Stimulated activated CD8-positive, alpha-beta memory T cell treated with anti-CD3 and anti-CD28 coated beads, Interleukin-4, amount 100 ng/mL, for 4 hours (primary cell): ENCODE measurements at regions not wholly inside any gene's neighbourhood (a gene's known extent, or its start where the extent isn't known, plus 50 kb on each side); places are given as distances from the start of the nearest gene placed in this dataset.
"Not testable (repeated sequence)": the region's sequence is repeated elsewhere in the genome, so short reads cannot be mapped to it uniquely, and the experiment has no call there.

Experiments
- DNase-seq, 2 donors: peaks; one replicate each; pipeline ENCODE4 v3.0.0-alpha.2; 2020; ENCODE audit warnings: low read depth in 2 of 2, low spot score in 1 of 2

DNA sequence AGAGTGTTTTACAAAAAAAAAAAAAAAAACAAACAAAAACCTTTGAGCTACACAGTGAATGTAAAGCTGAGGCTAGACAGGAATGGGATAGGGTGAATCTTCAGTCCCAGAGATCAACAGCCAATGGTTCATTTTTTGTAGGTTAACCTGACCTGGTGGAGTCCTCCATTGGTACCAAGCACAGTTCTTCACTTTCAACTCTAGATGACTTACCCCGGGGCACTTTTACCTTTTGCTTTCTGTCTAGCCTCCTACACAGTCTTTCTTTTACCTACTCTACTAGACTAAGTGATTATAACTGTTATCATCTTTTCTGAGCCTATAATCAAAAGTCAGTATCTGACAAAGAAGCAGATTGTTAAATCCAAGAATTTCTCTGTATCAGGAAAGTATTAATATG is 50.9 kb downstream of the ANXA2R start:
- DNase-seq = no peak

DNA sequence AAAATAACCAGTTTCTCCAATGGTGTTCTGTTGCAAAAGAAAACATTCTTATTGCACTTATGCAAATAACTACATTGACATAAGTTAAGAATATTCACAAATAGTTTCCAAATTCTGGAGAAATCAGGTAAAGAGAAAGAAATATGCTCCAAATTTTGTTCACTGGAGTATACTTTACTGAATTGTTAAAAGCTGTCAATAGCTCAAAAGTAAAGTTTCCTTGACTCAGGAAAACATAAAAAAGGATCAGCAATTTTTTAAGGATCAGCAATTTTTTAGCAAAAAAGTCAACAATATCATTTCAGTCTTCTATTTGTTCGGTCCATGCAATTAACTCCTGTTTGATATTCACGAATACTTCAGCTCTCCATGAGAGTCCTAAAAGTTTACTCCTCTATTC is 51.6 kb downstream of the ANXA2R start:
- DNase-seq = no peak

DNA sequence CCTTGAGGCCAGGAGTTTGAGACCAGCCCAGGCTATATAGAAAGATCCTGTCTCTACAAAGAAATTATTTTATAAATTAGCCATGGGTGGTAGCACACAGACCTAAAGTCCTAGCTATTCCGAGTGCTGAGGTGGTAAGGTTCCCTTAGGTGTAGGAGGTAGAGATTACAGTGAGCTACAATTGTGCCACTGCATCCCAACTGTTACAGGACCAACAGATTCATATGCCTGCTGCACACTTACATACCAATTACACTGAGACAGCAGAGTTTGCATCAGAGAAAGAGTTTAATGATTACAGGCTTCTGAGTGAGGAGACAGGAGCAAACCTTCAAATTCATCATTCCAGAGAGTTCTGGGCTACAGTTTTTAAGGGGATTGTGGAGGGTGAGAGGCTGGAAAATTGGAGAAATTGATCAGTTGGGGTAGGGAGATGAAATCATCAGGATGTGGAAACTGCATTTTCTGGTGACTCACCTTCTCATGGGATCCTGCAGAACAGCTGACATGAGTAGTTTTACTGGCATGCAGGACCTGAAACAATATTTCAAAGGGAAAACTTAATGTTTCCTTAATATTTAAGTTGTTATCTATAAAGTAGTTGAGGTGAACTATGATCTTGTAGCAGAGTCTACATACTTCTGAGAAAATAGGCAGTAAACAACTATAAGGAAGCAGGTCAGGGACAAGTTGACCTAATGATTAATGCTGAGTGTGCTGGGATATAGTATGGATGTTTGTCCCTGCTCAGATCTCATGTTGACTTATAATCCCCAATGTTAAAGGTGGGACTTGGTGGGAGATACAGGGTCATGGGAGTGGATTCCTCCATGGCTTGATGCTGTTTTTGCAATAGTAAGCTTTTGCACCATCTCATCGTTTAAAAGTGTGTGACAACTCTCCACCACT is 54.7 kb downstream of the ANXA2R start:
- DNase-seq = no peak

DNA sequence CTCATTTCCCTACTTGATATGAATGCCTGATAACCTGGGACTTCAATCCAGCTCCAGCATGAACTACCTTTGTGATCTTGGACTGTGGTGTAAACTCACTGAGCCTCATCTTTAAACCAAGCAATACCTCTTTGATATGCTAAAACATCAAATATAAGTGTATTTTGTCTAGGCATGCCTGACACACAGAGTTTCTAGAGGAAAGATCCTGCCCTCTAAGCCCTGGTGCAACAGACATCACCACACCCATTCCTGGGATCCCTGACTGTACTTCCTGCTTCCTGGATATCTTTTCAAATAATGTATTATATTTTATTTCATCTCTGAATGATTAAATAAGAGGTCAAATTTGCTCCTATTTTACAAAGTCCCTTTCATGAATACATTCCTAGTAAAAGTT is 55.8 kb downstream of the ANXA2R start:
- DNase-seq = no peak

DNA sequence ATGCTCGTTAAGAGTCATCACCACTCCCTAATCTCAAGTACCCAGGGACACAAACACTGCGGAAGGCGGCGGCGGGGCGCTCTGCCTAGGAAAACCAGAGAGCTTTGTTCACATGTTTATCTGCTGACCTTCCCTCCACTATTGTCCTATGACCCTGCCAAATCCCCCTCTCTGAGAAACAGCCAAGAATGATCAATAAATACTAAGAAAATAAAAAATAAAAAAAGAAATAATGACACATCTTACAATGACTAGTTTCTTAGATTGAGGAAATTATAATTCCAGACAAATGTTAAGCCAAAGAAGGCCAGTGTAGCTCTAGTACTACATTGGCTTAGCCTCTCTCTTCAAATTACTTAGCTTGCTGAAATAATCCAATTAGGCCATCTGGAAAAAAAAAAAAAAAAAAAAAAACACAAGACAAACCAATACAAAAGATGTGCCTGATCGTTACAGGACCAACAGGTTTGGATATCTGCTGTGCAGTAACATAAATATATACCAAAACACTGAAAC is 58.0 kb downstream of the ANXA2R start:
- no peak for DNase-seq

DNA sequence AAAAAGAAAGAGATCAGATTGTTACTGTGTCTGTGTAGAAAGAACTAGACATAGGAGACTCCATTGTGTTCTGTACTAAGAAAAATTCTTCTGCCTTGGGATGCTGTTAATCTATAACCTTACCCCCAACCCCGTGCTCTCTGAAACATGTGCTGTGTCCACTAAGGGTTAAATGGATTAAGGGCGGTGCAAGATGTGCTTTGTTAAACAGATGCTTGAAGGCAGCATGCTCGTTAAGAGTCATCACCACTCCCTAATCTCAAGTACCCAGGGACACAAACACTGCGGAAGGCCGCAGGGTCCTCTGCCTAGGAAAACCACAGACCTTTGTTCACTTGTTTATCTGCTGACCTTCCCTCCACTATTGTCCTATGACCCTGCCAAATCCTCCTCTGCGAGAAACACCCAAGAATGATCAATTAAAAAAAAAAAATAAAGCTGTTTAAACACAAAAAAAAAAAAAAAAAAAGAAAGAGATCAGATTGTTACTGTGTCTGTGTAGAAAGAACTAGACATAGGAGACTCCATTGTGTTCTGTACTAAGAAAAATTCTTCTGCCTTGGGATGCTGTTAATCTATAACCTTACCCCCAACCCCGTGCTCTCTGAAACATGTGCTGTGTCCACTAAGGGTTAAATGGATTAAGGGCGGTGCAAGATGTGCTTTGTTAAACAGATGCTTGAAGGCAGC is 58.6 kb downstream of the ANXA2R start:
- not testable (repeated sequence) for DNase-seq

DNA sequence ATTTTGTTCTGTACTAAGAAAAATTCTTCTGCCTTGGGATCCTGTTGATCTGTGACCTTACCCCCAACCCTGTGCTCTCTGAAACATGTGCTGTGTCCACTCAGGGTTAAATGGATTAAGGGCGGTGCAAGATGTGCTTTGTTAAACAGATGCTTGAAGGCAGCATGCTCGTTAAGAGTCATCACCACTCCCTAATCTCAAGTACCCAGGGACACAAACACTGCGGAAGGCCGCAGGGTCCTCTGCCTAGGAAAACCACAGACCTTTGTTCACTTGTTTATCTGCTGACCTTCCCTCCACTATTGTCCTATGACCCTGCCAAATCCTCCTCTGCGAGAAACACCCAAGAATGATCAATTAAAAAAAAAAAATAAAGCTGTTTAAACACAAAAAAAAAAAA is 59.1 kb downstream of the ANXA2R start:
- not testable (repeated sequence) for DNase-seq

DNA sequence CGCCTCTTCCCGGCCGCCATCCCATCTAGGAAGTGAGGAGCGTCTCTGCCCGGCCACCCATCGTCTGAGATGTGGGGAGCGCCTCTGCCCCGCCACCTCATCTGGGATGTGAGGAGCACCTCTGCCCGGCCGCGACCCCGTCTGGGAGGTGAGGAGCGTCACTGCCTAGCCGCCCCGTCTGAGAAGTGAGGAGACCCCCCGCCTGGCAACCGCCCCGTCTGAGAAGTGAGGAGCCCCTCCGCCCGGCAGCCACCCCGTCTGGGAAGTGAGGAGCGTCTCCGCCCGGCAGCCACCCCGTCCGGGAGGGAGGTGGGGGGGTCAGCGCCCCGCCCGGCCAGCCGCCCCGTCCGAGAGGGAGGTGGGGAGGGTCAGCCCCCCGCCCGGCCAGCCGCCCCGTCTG is 59.7 kb downstream of the ANXA2R start:
- not testable (repeated sequence) for DNase-seq

DNA sequence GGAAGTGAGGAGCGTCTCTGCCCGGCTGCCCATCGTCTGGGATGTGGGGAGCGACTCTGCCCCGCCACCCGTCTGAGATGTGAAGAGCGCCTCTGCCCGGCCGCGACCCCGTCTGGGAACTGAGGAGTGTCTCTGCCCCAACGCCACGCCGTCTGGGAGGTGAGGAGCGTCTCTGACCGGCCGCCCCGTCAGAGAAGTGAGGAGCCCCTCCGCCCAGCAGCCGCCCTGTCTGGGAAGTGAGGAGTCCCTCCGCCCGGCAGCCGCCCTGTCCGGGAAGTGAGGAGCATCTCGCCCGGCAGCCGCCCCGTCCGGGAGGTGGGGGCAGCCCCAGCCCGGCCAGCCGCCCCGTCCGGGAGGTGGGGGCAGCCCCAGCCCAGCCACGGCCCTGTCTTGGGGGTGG is 60.9 kb downstream of the ANXA2R start:
- not testable (repeated sequence) for DNase-seq

DNA sequence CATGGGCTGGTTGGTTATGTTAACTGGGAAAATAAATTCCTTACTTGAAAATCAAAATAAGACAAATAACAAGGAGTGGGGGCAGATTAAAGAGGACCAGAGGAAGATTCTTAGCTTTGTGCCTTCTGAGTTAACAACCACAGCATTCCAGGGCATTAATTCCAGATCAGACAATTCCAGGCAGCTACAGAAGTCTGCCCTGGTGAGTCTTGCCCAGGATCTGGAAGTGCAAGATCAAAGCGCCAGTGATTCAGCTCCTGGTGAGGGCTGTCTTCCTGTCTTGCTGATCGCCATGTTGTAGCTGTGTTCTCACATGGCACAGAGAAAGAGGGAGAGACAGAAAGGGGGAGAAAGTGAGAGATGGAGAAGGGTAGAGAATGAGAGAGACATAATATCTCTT is 65.6 kb downstream of the ANXA2R start:
- no peak for DNase-seq

DNA sequence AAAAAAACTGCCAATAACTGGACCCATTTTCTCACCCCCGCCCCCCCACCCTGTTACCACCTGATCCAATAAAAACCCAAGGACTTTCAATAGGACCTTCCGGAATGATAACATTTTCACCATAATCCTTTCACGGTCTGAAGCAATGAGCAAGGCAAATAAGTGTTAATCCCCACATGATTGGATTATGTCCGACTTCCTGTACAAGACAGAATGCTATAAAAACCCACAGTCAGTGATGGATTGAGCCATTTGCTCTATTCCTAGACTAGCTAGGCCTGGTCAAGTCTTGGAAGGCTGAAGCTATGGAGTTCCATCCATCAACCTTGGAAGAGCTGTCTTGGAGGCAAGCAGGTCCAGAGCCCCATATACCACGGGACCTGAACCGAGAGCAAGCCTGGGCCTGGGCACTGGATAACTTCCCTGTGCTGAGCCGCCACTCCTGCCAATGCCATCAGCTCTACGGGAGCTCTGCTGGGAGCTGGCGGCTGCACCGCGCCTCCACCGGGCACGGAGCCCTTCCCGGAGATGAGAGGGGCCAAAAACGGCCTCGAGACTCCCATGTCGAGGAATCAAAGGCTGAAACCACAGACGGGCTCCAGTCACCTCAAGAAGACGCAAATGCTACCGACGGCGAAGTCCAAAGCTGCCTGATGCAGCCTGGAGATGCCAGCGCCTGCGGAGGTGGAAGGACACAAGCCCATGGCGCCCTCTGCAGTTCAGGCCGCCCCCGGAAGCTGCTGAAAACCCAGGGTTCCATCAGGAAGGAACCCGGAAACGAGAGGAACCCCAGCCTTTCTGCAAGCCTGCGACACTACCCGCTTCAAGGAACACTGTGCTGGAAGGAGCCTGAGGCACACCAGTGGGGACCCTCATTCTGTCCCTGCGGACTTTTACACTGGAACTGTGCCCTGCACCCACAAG is 69.2 kb downstream of the ANXA2R start:
- no peak for DNase-seq

DNA sequence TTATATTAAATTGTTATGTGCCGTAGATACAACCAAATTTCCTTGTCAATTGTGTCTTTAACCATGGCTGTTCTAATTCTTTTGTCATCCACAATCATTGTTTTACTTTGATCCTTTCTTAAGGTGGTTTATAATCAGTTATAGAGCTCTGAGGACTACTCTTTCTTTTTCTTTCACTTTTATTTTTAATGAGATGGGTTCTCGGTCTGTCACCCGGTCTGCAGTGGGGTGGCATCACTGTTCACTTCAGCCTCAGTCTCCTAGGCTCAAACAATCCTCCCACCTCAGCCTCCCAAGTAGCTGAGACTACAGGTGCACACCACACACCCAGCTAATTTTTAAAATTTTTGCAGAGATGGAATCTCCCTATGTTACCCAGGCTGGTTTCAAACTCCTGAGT is 74.2 kb downstream of the ANXA2R start:
- DNase-seq = no peak

DNA sequence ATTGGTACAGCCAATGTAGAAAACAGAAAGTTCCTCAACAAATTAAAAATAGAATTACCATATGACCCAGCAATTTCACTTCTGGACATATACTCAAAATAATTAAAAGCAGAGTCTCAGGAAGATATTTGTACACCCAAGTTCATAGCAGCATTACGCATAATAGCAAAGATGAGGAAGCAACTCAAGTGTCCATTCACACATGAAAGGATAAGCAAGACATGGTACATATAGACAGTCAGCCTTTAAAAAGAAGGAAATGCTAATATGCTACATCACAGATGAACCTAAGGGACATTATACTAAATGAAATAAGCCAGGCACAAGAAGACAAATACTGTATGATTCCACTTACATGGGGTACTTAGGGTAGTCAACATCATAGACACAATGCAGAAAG is 76.7 kb downstream of the ANXA2R start:
- DNase-seq = no peak

DNA sequence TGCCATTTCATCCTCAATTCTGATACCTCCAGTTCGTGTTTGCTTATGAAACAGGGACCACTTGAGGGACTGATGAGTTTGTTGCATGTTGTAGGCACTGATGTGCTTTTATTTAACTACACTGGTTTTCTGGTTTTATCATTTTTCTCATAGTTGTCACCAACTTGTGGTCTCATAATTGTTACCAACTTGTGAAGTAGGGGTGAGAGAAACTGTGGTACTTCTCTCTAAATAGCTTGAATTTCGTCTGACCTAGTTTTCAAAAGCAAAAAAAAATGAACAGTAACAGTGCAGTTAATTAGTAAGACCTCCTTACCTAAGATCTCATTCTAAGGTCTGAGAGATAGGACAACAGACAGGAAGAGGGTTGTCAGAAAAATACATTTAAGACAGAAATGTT is 78.0 kb downstream of the ANXA2R start:
- DNase-seq = no peak

DNA sequence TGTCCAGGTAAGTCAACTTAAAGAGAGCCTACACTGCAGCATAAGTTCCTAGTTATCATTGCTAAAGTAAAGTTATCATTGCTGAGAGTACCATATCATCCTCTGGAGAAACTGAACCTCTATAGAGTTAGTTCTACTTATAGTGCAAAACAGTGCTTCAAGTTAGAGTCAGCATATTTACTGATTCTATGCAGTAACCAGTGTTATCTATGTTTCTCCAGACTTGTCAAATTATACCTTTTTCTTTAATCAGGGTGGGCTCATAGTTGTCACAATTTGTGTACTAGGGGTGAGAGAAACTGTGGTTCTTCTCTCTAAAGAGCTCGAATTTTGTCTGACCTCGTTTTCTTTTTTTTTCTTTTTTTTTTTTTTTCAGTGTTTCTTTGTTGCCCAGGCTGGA is 79.6 kb downstream of the ANXA2R start:
- no peak for DNase-seq

DNA sequence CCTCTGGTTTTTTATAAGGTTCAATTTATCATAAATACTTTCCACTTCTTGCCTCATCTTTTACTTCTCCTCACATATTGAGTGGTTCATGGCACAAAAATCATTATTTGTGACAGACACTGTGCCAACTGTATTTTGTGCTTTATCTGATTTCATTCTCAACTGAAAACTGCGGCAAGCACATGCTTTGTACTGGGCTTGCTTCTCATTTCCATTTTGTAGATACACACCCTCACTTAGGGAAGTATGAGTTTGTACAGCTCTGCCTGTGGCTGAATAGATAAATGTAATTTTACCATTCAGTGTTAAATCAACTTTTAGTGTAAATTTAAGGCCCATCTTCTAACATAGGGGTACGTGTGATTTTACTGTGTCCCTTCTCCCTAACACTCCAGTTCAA is 83.6 kb downstream of the ANXA2R start:
- no peak for DNase-seq

DNA sequence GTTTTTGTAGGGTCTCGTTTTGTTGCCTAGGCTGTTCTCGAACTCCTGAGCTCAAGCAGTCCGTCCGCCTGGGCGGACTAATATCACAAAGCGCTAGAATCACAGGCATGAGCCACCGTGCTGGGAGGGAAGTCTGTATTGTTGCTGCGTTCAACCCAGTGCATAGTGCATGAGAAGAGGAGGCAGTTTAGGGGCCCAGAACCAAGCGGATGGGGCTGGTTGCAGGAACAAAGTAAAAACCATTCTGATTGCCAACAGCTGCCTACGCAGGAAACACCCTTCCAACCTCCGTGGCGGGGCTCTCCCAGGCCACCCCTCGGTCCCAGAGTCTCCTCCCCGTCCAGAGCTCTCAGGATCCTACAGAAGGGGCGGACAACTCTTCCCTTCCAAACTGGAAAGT is 87.1 kb downstream of the ANXA2R start:
- no peak for DNase-seq

DNA sequence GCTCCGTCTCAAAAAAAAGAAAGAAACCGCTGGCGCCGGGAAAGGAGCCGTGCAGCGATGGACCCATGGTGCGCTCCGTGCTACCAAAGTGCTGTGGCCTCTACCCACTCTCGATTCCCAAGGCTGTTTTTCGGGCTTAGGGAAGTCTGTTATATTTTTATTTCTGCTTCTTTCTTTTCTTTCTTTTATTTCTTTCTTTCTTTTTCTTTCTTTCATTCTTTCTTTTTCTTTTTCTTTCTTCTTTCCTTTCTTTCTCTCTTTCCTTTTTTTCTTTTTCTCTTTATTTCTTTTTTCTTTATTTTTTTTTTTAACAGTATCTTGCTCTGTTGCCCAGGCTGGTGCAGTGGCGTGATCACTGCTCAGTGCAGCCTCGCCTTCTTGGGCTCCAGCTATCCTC is 87.5 kb downstream of the ANXA2R start:
- DNase-seq = no peak

DNA sequence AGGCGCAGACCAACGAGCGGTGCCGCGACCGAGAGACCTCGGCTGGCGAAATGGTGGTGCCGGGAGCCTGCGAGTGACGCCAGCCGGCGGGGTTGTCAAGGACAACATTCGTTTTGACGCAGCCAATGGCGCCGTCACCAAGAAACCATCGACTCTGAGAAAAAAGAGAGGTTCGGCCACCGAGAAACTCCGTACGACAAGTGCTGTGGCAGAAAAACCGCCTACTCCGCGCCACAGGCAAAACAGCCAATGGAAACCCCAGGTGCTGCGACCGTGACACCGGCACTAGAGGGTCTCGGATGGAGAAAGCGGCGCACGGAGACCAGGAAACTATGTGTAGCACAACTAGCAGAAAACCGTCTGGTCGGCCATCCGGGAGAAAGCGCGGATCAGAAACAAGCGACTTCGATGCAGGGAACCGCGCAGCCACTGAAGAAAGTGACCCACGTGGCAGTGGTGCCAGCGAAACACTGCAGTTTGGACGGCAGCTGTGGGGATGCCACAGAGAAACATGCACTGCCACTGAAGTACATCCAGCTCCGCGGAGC is 88.8 kb downstream of the ANXA2R start:
- peak; percentile 38 to 41 for DNase-seq

DNA sequence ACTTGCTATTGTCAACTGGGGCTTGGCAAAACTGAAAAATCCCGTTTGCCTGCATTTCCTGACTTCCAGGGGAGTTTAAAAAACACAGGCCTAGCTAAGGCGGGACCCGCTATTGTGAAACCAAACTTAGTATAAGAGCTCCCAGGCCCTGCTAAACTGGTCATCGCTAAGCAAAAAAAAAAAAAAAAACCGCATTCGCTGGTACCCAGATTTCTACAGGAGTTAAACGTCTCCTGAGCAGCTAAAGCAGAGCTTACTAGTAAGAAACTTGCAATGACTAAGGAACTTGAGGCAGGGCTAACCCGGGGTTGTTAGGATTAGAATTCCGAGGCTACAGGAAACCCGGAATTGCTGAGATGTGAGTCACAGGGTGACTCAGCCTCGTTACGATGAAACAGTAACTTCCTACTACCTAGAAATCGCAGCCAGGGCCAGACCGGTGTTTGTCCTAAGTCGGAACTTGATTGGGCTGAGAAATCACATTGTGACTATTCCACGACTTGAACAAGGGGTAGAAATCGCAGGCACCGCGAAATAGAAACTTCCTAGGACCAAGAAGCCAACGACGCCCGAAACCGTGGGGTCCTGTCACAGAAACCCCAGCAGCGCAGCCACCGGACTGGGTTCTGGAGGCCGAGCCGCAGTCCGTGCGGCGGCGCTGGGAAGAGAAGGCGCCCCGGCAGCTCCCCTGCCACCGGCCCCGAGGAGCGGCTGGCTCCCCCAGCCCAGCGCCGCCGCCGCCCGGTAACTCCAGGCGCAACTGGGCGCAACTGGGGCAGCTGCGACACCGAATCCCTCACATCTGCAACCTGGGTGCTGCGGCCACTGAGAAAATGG is 89.4 kb downstream of the ANXA2R start:
- DNase-seq = peak; percentile 36 to 52
